DMS53 (cell line): ENCODE measurements at regions not wholly inside any gene's neighbourhood (a gene's known extent, or its start where the extent isn't known, plus 50 kb on each side); places are given as distances from the start of the nearest gene placed in this dataset.

ENCODE experiments used
- DNase-seq: peaks from one replicate; lab custom pipeline; 2025; lab: John Stamatoyannopoulos, UW

GRCh38 chr7:113968713-113969112, 49.9 kb upstream of the PPP1R3A start:
- no peak for DNase-seq
